GM12878 (cell line): ENCODE measurements at regions not wholly inside any gene's neighbourhood (a gene's known extent, or its start where the extent isn't known, plus 50 kb on each side); places are given as distances from the start of the nearest gene placed in this dataset.

Source experiments
- EP300 ChIP-seq, 2 experiments: fragments of 150-350 bp in 1 of 2; IDR thresholded peaks; 2 replicates each; pipeline ENCODE4 v1.6.1; 2011 to 2012; ENCODE audit warnings: low read depth in 2 of 2, low read length in 2 of 2, borderline replicate concordance in 1 of 2, improper control_type of control experiment in 1 of 2, inconsistent platforms in 1 of 2; ENCODE audit not compliant: control insufficient read depth in 1 of 2
- IRF4 ChIP-seq: IDR thresholded peaks from 2 replicates; pipeline ENCODE4 v1.6.1; 2011; ENCODE audit warnings: low read depth, low read length
- PAX8 ChIP-seq: fragments of 450-650 bp; IDR thresholded peaks from 2 replicates; pipeline ENCODE4 v1.6.1; 2017; ENCODE audit warnings: mild to moderate bottlenecking, moderate library complexity
- TBL1XR1 ChIP-seq: IDR thresholded peaks from 2 replicates; pipeline ENCODE4 v1.6.1; 2012; ENCODE audit warnings: low read depth, low read length, improper control_type of control experiment
- YY1 ChIP-seq: IDR thresholded peaks from 2 replicates; pipeline ENCODE4 v1.6.1; 2011; ENCODE audit warnings: low read depth, mild to moderate bottlenecking, low read length
- ZBTB33 ChIP-seq: fragments of 450-650 bp; IDR thresholded peaks from 2 replicates; pipeline ENCODE4 v1.6.1; 2017; ENCODE audit warnings: mild to moderate bottlenecking
- TF ChIP-seq, protein P1 (sequence below): fragments of 450-650 bp; formaldehyde crosslinking; IDR thresholded peaks from 2 replicates; pipeline ENCODE4 v1.4.0; 2020; ENCODE audit warnings: mild to moderate bottlenecking, moderate library complexity

- TF ChIP-seq YY1 (no peak), EP300 (IDR thresholded peaks at IDR 0.05; ENCODE audit: borderline replicate concordance in 1 of 2, control insufficient read depth in 1 of 2, low read depth in 2 of 2, low read length in 2 of 2) (no peak), TBL1XR1 (no peak), ZBTB33 (no peak), IRF4 (no peak), PAX8 (no peak)
- TF ChIP-seq, protein P1, sequence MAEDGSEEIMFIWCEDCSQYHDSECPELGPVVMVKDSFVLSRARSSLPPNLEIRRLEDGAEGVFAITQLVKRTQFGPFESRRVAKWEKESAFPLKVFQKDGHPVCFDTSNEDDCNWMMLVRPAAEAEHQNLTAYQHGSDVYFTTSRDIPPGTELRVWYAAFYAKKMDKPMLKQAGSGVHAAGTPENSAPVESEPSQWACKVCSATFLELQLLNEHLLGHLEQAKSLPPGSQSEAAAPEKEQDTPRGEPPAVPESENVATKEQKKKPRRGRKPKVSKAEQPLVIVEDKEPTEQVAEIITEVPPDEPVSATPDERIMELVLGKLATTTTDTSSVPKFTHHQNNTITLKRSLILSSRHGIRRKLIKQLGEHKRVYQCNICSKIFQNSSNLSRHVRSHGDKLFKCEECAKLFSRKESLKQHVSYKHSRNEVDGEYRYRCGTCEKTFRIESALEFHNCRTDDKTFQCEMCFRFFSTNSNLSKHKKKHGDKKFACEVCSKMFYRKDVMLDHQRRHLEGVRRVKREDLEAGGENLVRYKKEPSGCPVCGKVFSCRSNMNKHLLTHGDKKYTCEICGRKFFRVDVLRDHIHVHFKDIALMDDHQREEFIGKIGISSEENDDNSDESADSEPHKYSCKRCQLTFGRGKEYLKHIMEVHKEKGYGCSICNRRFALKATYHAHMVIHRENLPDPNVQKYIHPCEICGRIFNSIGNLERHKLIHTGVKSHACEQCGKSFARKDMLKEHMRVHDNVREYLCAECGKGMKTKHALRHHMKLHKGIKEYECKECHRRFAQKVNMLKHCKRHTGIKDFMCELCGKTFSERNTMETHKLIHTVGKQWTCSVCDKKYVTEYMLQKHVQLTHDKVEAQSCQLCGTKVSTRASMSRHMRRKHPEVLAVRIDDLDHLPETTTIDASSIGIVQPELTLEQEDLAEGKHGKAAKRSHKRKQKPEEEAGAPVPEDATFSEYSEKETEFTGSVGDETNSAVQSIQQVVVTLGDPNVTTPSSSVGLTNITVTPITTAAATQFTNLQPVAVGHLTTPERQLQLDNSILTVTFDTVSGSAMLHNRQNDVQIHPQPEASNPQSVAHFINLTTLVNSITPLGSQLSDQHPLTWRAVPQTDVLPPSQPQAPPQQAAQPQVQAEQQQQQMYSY (CRISPR knock-in tag) = no peak
These were observed 76.4 kb upstream of the SLC45A1 start (continued) for GRCh38 chr1:8241417-8242014.
